ENCODE measurements at regions not wholly inside any gene's neighbourhood (a gene's known extent, or its start where the extent isn't known, plus 50 kb on each side); places are given as distances from the start of the nearest gene placed in this dataset.

- no peaks in the 10 kb centered on the region for H3K36me3 ChIP-seq (ENCODE audit: control insufficient read depth in 4 of 4, insufficient read depth in 3 of 4, low read depth in 1 of 4, low read length in 3 of 4)
- 59% methylated on average over 6 of the region's 6 CpGs for whole genome bisulfite sequencing
- TF ChIP-seq REST (IDR thresholded peaks at IDR 0.05) (no peak), HNF4A (conservative IDR thresholded peaks at IDR 0.05) (no peak), FOXA1 (IDR thresholded peaks at IDR 0.05) (no peak), SP1 (IDR thresholded peaks at IDR 0.05) (no peak), RAD21 (IDR thresholded peaks at IDR 0.05) (no peak), TAF1 (conservative IDR thresholded peaks at IDR 0.05) (no peak), HNF4G (IDR thresholded peaks at IDR 0.05) (no peak), CTCF (IDR thresholded peaks at IDR 0.05; ENCODE audit: low read depth, low read length, missing input control) (no peak), JUND (IDR thresholded peaks at IDR 0.05) (no peak), ATF3 (IDR thresholded peaks at IDR 0.05) (no peak), GABPA (IDR thresholded peaks at IDR 0.05 in 1 of 2, conservative IDR thresholded peaks at IDR 0.05 in 1 of 2) (no peak), YY1 (IDR thresholded peaks at IDR 0.05) (no peak), NR2F2 (IDR thresholded peaks at IDR 0.05) (no peak), MAX (IDR thresholded peaks at IDR 0.05) (no peak), FOXA2 (IDR thresholded peaks at IDR 0.05) (no peak), RXRA (IDR thresholded peaks at IDR 0.05) (no peak)
- no peak overlapping the region for H3K9ac ChIP-seq (ENCODE audit: low read depth in 1 of 2, low read length in 2 of 2)
- H3K27me3 ChIP-seq (ENCODE audit: control insufficient read depth in 4 of 4, insufficient read depth in 4 of 4, low read length in 3 of 4), result no peaks in the 10 kb centered on the region
- H3K4me1 ChIP-seq (ENCODE audit: control insufficient read depth in 4 of 4, insufficient read depth in 4 of 4, low read length in 3 of 4), result no peaks in the 10 kb centered on the region
- H3K27ac ChIP-seq (ENCODE audit: low read depth in 1 of 2, low read length in 2 of 2), result no peak overlapping the region
- H3K4me3 ChIP-seq (ENCODE audit: low read depth in 1 of 3, low read length in 3 of 3), result no peak overlapping the region
- DNase-seq (ENCODE audit: low spot score), result no peak
- no peaks in the 10 kb centered on the region for H3K9me3 ChIP-seq (ENCODE audit: control insufficient read depth in 4 of 4, low read length in 3 of 4)
These were observed 70.5 kb downstream of the DMRT2 start for GRCh38 chr9:1120500-1121165.

- no peak overlapping the region for H3K27ac ChIP-seq (ENCODE audit: low read depth in 1 of 2, low read length in 2 of 2)
- H3K9ac ChIP-seq (ENCODE audit: low read depth in 1 of 2, low read length in 2 of 2), result no peak overlapping the region
- DNase-seq (ENCODE audit: low spot score), result no peak
- H3K9me3 ChIP-seq (ENCODE audit: control insufficient read depth in 4 of 4, low read length in 3 of 4), result no peaks in the 10 kb centered on the region
- no peaks in the 10 kb centered on the region for H3K27me3 ChIP-seq (ENCODE audit: control insufficient read depth in 4 of 4, insufficient read depth in 4 of 4, low read length in 3 of 4)
- no peak overlapping the region for H3K4me3 ChIP-seq (ENCODE audit: low read depth in 1 of 3, low read length in 3 of 3)
- H3K36me3 ChIP-seq (ENCODE audit: control insufficient read depth in 4 of 4, insufficient read depth in 3 of 4, low read depth in 1 of 4, low read length in 3 of 4), result no peaks in the 10 kb centered on the region
- no peaks in the 10 kb centered on the region for H3K4me1 ChIP-seq (ENCODE audit: control insufficient read depth in 4 of 4, insufficient read depth in 4 of 4, low read length in 3 of 4)
- 69% methylated on average over 2 of the region's 2 CpGs for WGBS
- TF ChIP-seq HNF4G (IDR thresholded peaks at IDR 0.05), result no peak
- no peak for TF ChIP-seq EGR1 (IDR thresholded peaks at IDR 0.05; ENCODE audit: low read depth in 2 of 2)
- TF ChIP-seq SP1 (IDR thresholded peaks at IDR 0.05), result no peak
- no peak for TF ChIP-seq YY1 (IDR thresholded peaks at IDR 0.05)
- no peak for TF ChIP-seq CTCF (IDR thresholded peaks at IDR 0.05; ENCODE audit: low read depth, low read length, missing input control)
- TF ChIP-seq MAX (IDR thresholded peaks at IDR 0.05), result no peak
- TF ChIP-seq GABPA (IDR thresholded peaks at IDR 0.05 in 1 of 2, conservative IDR thresholded peaks at IDR 0.05 in 1 of 2), result no peak
- TF ChIP-seq REST (IDR thresholded peaks at IDR 0.05), result no peak
- TF ChIP-seq RXRA (IDR thresholded peaks at IDR 0.05), result no peak
These were observed 75.6 kb downstream of the DMRT2 start for GRCh38 chr9:1125741-1126140.

Measured in liver (tissue), 8 donors.